ENCODE measurements at regions not wholly inside any gene's neighbourhood (a gene's known extent, or its start where the extent isn't known, plus 50 kb on each side); places are given as distances from the start of the nearest gene placed in this dataset.

DNA sequence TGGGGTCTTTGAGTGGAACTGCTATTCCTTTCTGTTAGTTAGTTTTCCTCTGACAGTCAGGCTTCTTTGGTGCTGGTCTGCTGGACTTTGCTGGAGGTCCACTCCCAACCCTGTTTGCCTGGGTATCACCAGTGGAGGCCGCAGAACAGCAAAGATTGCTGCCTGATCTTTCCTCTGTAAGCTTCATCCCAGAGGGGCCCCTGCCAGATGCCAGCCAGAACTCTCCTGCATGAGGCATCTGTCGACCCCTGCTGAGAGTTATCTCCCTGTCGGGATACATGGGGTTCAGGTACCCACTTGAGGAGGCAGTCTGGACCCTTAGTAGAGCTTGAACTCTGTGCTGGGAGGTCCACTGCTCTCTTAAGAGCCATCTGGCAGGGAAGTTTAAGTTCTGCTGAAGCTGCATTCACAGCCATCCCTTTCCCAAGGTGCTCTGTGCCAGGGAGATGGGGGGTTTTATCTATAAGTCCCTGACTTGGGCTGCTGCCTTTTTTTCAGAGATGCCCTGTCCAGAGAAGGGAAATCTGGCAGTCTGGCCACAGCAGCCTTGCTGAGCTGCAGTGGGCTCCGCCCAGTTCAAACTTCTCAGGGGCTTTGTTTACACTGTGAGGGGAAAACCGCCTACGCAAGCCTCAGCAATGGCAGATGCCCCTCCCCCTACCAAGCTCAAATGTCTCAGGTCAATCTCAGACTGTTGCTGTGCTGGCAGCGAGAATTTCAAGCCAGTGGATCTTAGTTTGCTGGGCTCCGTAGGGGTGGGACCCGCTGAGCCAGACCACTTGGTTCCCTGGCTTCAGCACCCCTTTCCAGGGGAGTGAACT is 89.7 kb upstream of the CDK6 start:
- ATAC-seq, result no peak
- H3K4me1 ChIP-seq (ENCODE audit: low read depth), result no peaks in the 10 kb centered on the region
- TF ChIP-seq, protein P1, sequence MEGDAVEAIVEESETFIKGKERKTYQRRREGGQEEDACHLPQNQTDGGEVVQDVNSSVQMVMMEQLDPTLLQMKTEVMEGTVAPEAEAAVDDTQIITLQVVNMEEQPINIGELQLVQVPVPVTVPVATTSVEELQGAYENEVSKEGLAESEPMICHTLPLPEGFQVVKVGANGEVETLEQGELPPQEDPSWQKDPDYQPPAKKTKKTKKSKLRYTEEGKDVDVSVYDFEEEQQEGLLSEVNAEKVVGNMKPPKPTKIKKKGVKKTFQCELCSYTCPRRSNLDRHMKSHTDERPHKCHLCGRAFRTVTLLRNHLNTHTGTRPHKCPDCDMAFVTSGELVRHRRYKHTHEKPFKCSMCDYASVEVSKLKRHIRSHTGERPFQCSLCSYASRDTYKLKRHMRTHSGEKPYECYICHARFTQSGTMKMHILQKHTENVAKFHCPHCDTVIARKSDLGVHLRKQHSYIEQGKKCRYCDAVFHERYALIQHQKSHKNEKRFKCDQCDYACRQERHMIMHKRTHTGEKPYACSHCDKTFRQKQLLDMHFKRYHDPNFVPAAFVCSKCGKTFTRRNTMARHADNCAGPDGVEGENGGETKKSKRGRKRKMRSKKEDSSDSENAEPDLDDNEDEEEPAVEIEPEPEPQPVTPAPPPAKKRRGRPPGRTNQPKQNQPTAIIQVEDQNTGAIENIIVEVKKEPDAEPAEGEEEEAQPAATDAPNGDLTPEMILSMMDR (IDR thresholded peaks at IDR 0.05), result no peak
- H3K9me3 ChIP-seq, result no peaks in the 10 kb centered on the region
- intact Hi-C loops (cut with DNase I, micrococcal nuclease), result no loop called here
- H3K36me3 ChIP-seq (ENCODE audit: low read depth), result no peaks in the 10 kb centered on the region
- DNase-seq, result no peak
- no peak overlapping the region for H3K4me3 ChIP-seq

DNA sequence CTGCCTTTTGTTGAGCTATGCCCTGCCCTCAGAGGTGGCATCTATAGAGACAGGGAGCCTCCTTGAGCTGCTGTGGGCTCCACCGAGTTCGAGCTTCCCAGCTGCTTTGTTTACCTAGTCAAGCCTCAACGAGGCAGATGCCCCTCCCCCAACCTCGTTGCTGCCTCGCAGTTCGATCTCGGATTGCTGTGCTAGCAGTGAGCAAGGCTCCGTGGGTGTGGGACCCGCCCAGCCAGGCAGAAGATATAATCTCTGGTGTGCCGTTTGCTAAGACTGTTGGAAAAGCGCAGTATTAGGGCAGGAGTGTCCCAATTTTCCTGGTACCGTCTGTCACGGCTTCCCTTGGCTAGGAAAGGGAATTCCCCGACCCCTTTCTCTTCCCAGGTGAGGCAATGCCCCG is 88.4 kb upstream of the CDK6 start:
- Histone ChIP-seq H3K9me3 (no peaks in the 10 kb centered on the region), H3K4me3 (no peak overlapping the region), H3K36me3 (ENCODE audit: low read depth) (no peaks in the 10 kb centered on the region), H3K4me1 (ENCODE audit: low read depth) (no peaks in the 10 kb centered on the region)
- DNase-seq (no peak), ATAC-seq (no peak)
- TF ChIP-seq, protein P1 (IDR thresholded peaks at IDR 0.05), result no peak
- intact Hi-C loops (cut with DNase I, micrococcal nuclease), result no loop called here

GRCh38 chr7:92917230-92917629 is 80.9 kb upstream of the CDK6 start:
- DNase-seq, result no peak
- Histone ChIP-seq H3K36me3 (ENCODE audit: low read depth) (no peaks in the 10 kb centered on the region), H3K4me3 (no peak overlapping the region), H3K9me3 (no peaks in the 10 kb centered on the region), H3K4me1 (ENCODE audit: low read depth) (no peaks in the 10 kb centered on the region)
- no peak for ATAC-seq
- TF ChIP-seq, protein P1 (IDR thresholded peaks at IDR 0.05), result no peak
- intact Hi-C loops (cut with DNase I, micrococcal nuclease), result no loop called here

GRCh38 chr7:92916770-92917224 is 80.4 kb upstream of the CDK6 start:
- ATAC-seq (no peak), DNase-seq (no peak)
- Histone ChIP-seq H3K4me1 (ENCODE audit: low read depth) (no peaks in the 10 kb centered on the region), H3K9me3 (no peaks in the 10 kb centered on the region), H3K4me3 (no peak overlapping the region), H3K36me3 (ENCODE audit: low read depth) (no peaks in the 10 kb centered on the region)
- intact Hi-C loops (cut with DNase I, micrococcal nuclease), result no loop called here
- TF ChIP-seq, protein P1 (IDR thresholded peaks at IDR 0.05), result no peak

DNA sequence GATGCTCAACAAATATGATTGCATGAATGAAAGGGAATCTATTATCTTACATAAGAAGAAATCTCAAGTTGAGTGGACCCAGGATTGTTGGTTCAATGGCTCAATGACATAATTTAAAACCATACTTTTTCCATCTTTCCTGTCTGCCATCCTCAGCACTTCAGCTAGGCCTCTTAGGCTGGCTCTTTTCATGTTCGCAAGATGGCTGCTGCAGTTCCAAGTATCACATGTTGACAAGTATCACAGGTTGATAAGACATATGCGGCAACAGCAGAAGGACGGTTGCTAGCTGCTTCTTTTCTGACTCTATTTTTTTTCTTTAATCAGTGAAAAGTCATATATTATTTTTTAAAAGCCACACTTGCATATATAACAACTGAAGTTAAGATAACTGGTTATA is 79.0 kb upstream of the CDK6 start:
- no peak overlapping the region for H3K4me3 ChIP-seq
- no peaks in the 10 kb centered on the region for H3K4me1 ChIP-seq (ENCODE audit: low read depth)
- no peaks in the 10 kb centered on the region for H3K36me3 ChIP-seq (ENCODE audit: low read depth)
- no peaks in the 10 kb centered on the region for H3K9me3 ChIP-seq
- intact Hi-C loops (cut with DNase I, micrococcal nuclease), result no loop called here
- ATAC-seq (no peak), DNase-seq (no peak)
- TF ChIP-seq, protein P1 (IDR thresholded peaks at IDR 0.05), result no peak

Data from mucosa of descending colon (tissue), 3 donors.